ENCODE measurements at regions not wholly inside any gene's neighbourhood (a gene's known extent, or its start where the extent isn't known, plus 50 kb on each side); places are given as distances from the start of the nearest gene placed in this dataset.

DNA sequence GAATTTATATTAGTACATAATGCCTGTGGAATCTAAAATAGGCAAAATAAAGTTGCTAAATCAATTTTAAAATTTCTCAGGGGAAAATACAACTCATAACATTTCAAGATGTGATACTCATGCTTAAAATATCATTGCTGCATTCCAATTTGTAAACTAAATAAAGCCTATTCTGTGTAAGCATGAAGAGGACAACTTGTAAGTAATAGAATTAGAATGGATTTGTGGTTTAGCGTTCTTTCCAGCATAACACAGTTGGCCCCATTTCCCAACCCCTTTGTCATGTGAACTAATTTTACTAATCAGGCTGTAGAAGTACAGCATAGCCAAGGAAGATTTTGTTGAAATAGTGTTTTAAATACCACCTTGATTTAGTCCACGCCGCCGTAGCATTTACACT lies 437.2 kb downstream of the SI start:
- H4K91ac ChIP-seq (ENCODE audit: insufficient read length, low read depth, low read length), result no peak overlapping the region
- H4K8ac ChIP-seq (replicated peaks; ENCODE audit: insufficient read length, low read depth, low read length), result no peak overlapping the region
- Mint-ChIP-seq H3K9me3 (no peaks in the 10 kb centered on the region), H3K36me3 (ENCODE audit: insufficient read depth in 1 of 3, low read depth in 3 of 3) (no peaks in the 10 kb centered on the region), H3K27me3 (ENCODE audit: low read depth) (no peaks in the 10 kb centered on the region), H3K4me1 (peaks cover 5% of the 10 kb centered on the region in 2 experiments; a peak in 3 of 4 replicates), H3K27ac (no peak overlapping the region), H3K4me3 (no peak overlapping the region)
- no peak overlapping the region for H3K4ac ChIP-seq (ENCODE audit: low read depth, low read length)
- H3K9me3 ChIP-seq (ENCODE audit: control insufficient read depth, low read depth, low read length), result no peaks in the 10 kb centered on the region
- TF ChIP-seq, protein P1, sequence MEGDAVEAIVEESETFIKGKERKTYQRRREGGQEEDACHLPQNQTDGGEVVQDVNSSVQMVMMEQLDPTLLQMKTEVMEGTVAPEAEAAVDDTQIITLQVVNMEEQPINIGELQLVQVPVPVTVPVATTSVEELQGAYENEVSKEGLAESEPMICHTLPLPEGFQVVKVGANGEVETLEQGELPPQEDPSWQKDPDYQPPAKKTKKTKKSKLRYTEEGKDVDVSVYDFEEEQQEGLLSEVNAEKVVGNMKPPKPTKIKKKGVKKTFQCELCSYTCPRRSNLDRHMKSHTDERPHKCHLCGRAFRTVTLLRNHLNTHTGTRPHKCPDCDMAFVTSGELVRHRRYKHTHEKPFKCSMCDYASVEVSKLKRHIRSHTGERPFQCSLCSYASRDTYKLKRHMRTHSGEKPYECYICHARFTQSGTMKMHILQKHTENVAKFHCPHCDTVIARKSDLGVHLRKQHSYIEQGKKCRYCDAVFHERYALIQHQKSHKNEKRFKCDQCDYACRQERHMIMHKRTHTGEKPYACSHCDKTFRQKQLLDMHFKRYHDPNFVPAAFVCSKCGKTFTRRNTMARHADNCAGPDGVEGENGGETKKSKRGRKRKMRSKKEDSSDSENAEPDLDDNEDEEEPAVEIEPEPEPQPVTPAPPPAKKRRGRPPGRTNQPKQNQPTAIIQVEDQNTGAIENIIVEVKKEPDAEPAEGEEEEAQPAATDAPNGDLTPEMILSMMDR (conservative IDR thresholded peaks at IDR 0.05), result no peak
- no peaks in the 10 kb centered on the region for H4K20me1 ChIP-seq (ENCODE audit: control insufficient read depth, insufficient read depth, insufficient read length)
- no peak overlapping the region for H3K4me2 ChIP-seq (ENCODE audit: insufficient read depth, insufficient read length, low read length)
- no peaks in the 10 kb centered on the region for H3K79me2 ChIP-seq (ENCODE audit: insufficient read depth, low read length)
- H3K27ac ChIP-seq (ENCODE audit: insufficient read length, low read depth, low read length), result no peak overlapping the region
- H3K23ac ChIP-seq (ENCODE audit: insufficient read length, low read depth, low read length), result no peak overlapping the region
- no peak overlapping the region for H3K14ac ChIP-seq (ENCODE audit: insufficient read depth, low read length)
- no peak overlapping the region for H3K18ac ChIP-seq (ENCODE audit: insufficient read length, low read depth, low read length)
- no peaks in the 10 kb centered on the region for H3K79me1 ChIP-seq (ENCODE audit: insufficient read depth, low read depth, low read length, poor library complexity, severe bottlenecking)
- H2AK5ac ChIP-seq (ENCODE audit: insufficient read length, low read length), result no peak overlapping the region
- no peak overlapping the region for H3T11ph ChIP-seq (ENCODE audit: low read length)
- no peak overlapping the region for H4K5ac ChIP-seq (ENCODE audit: insufficient read length, low read depth, low read length)
- no peak for DNase-seq
- no CpG with 5 or more reads among the region's 4 CpGs for WGBS (ENCODE audit: extremely low coverage, insufficient read length, low lambda C conversion rate)
- H2BK120ac ChIP-seq (ENCODE audit: low read depth, low read length, poor library complexity, severe bottlenecking), result no peak overlapping the region
- no peaks in the 10 kb centered on the region for H3K4me1 ChIP-seq (ENCODE audit: insufficient read depth, low read length)
- no peak overlapping the region for H2BK5ac ChIP-seq (ENCODE audit: insufficient read length, low read length)
- H2BK20ac ChIP-seq (ENCODE audit: low read depth, low read length, poor library complexity, severe bottlenecking), result no peak overlapping the region
- H3K27me3 ChIP-seq (ENCODE audit: insufficient read depth, low read length), result no peaks in the 10 kb centered on the region
- no peak overlapping the region for H3K9ac ChIP-seq (ENCODE audit: extremely low read depth, insufficient read length, low read length)
- H3K23me2 ChIP-seq (ENCODE audit: insufficient read length, low read depth, low read length, poor library complexity, severe bottlenecking), result no peaks in the 10 kb centered on the region
- no peak overlapping the region for H2BK12ac ChIP-seq (ENCODE audit: insufficient read length, low read depth, low read length)
- no peak overlapping the region for H3K56ac ChIP-seq (ENCODE audit: insufficient read length, low read depth, low read length)
- H2AFZ ChIP-seq (ENCODE audit: low read length), result no peak overlapping the region
- no peak overlapping the region for H2BK15ac ChIP-seq (ENCODE audit: low read depth, low read length)
